ENCODE measurements at regions not wholly inside any gene's neighbourhood (a gene's known extent, or its start where the extent isn't known, plus 50 kb on each side); places are given as distances from the start of the nearest gene placed in this dataset.

DNA sequence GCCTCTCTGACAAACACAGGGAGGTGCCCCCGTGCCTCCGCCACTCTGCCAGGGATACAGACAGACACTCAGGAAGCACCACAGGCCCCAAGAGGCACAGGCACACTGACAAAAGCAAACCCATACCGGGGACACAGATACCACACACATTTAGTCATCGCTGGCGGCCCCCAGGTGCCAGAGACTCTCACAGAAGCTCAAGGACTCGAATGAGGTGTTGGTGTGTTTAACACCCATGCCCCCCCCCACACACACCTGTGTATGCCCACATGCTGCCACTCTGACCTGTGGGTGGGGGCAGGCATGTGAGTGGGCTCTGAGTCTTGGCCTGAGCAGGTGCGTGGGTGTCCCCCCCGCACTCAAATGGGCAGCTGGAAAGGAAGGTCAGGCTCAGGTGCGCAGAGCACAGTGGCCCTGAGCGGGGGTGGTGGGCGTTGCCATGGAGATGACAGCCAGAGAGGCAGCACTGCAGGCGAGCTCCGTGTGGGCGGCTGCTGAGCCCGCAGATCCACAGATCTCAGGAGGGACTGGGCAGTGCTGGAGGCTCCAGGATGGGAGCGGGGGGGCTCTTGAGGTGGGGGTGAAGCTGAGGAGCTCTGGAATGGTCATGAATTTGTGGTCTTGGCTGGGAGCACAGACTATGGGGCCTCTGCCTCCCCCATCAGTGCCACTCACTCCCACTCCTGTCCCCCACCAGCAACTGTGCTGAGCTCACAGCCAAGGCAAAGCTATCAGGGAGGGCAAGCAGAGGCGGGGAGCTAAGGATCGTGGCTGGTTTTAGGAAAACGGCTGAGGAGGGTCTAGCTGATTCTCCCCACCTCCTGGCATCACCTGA, 73.9 kb upstream of the TAF1B start:
- H4K20me1 ChIP-seq (ENCODE audit: insufficient read depth, low read length, poor library complexity, severe bottlenecking), result no peaks in the 10 kb centered on the region
- no peak overlapping the region for H3K4me2 ChIP-seq (ENCODE audit: low read depth, low read length, poor library complexity, severe bottlenecking)
- H3F3A ChIP-seq (ENCODE audit: low read depth), result no peaks in the 10 kb centered on the region
- no peak for TF ChIP-seq EZH2phosphoT487 (IDR thresholded peaks at IDR 0.05; ENCODE audit: borderline replicate concordance)
- TF ChIP-seq, protein P1, sequence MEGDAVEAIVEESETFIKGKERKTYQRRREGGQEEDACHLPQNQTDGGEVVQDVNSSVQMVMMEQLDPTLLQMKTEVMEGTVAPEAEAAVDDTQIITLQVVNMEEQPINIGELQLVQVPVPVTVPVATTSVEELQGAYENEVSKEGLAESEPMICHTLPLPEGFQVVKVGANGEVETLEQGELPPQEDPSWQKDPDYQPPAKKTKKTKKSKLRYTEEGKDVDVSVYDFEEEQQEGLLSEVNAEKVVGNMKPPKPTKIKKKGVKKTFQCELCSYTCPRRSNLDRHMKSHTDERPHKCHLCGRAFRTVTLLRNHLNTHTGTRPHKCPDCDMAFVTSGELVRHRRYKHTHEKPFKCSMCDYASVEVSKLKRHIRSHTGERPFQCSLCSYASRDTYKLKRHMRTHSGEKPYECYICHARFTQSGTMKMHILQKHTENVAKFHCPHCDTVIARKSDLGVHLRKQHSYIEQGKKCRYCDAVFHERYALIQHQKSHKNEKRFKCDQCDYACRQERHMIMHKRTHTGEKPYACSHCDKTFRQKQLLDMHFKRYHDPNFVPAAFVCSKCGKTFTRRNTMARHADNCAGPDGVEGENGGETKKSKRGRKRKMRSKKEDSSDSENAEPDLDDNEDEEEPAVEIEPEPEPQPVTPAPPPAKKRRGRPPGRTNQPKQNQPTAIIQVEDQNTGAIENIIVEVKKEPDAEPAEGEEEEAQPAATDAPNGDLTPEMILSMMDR (conservative IDR thresholded peaks at IDR 0.05; ENCODE audit: low read length), result no peak
- H3K4me3 ChIP-seq (ENCODE audit: low read length, poor library complexity, severe bottlenecking), result no peak overlapping the region
- H3K79me2 ChIP-seq (ENCODE audit: insufficient read depth, low read length), result no peaks in the 10 kb centered on the region
- H3K9me2 ChIP-seq (replicated peaks; ENCODE audit: low read depth, low read length), result no peaks in the 10 kb centered on the region
- no peaks in the 10 kb centered on the region for H3K27me3 ChIP-seq (ENCODE audit: insufficient read depth, low read length, poor library complexity, severe bottlenecking)
- no peak overlapping the region for H2AFZ ChIP-seq (ENCODE audit: low read length)
- peaks cover 7% of the 10 kb centered on the region for H3K4me1 ChIP-seq (ENCODE audit: insufficient read depth, low read length, poor library complexity, severe bottlenecking)
- no peaks in the 10 kb centered on the region for H3K9me3 ChIP-seq (ENCODE audit: insufficient read depth, low read depth, low read length)
- no peak overlapping the region for H3K9ac ChIP-seq (ENCODE audit: low read depth, low read length, poor library complexity, severe bottlenecking)
- no peaks in the 10 kb centered on the region for H3K36me3 ChIP-seq (ENCODE audit: insufficient read depth, low read length)

DNA sequence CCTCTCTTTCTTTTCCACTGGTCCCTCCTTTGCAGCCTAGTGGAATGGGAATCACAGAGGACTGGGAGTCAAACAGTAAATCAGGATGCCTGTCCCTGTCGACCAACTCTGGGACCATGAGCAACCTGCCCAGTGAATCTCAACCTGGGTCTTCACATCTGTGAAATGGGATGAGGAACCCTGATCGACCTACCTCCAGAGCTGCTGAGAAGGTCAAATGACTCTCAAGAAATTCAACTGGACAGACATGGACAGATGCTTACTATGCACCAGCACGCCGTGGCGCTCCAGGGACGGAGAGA, 73.3 kb upstream of the TAF1B start:
- no peaks in the 10 kb centered on the region for H3K36me3 ChIP-seq (ENCODE audit: insufficient read depth, low read length)
- H3K4me2 ChIP-seq (ENCODE audit: low read depth, low read length, poor library complexity, severe bottlenecking), result no peak overlapping the region
- TF ChIP-seq, protein P1 (conservative IDR thresholded peaks at IDR 0.05; ENCODE audit: low read length), result no peak
- TF ChIP-seq EZH2phosphoT487 (IDR thresholded peaks at IDR 0.05; ENCODE audit: borderline replicate concordance), result no peak
- H3K4me1 ChIP-seq (ENCODE audit: insufficient read depth, low read length, poor library complexity, severe bottlenecking), result peaks cover 7% of the 10 kb centered on the region
- no peak overlapping the region for H3K4me3 ChIP-seq (ENCODE audit: low read length, poor library complexity, severe bottlenecking)
- no peaks in the 10 kb centered on the region for H3K27me3 ChIP-seq (ENCODE audit: insufficient read depth, low read length, poor library complexity, severe bottlenecking)
- no peaks in the 10 kb centered on the region for H3F3A ChIP-seq (ENCODE audit: low read depth)
- H3K9me3 ChIP-seq (ENCODE audit: insufficient read depth, low read depth, low read length), result no peaks in the 10 kb centered on the region
- no peak overlapping the region for H2AFZ ChIP-seq (ENCODE audit: low read length)
- H3K79me2 ChIP-seq (ENCODE audit: insufficient read depth, low read length), result no peaks in the 10 kb centered on the region
- H3K9ac ChIP-seq (ENCODE audit: low read depth, low read length, poor library complexity, severe bottlenecking), result no peak overlapping the region
- H4K20me1 ChIP-seq (ENCODE audit: insufficient read depth, low read length, poor library complexity, severe bottlenecking), result no peaks in the 10 kb centered on the region
- H3K9me2 ChIP-seq (replicated peaks; ENCODE audit: low read depth, low read length), result no peaks in the 10 kb centered on the region

DNA sequence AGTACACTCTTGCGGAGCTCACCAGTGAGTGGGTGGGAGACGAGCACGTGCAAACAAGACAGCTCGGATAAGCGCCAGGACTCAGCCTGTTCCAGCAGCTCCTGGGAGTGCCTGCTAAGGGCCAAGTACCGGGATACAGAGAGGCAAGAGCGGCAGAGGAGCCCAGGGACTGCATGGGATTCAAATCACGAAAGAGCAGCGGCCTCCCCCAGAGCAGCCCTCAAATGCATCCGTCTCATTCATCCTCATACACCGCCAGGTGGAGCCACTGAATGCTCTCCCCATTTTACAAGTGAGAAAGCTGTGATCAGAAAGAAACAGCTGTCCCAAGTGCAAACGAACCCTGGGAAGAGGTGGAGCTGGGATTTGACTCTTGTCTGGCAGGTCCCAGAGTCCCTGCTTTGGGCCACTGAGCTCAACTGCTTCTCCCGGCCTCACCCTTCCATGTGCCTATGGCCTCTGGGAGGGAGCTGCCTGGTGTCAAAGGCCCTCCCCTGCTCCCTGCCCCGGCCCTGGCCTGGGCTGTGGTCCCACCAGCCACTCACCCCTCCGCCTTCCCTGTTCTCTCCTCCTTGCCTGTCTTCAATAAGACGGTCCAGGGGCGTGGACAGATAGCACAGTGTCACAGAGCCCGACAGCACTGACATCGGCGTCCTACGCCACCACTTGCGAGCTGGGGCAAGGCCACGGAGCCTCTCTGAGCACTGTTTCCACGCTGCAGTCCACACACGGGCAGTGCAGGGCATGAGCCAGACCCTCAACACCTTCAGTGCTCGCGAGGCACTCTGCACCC, 72.8 kb upstream of the TAF1B start:
- Histone ChIP-seq H3K4me2 (ENCODE audit: low read depth, low read length, poor library complexity, severe bottlenecking) (no peak overlapping the region), H3F3A (ENCODE audit: low read depth) (no peaks in the 10 kb centered on the region), H3K9ac (ENCODE audit: low read depth, low read length, poor library complexity, severe bottlenecking) (no peak overlapping the region), H3K9me3 (ENCODE audit: insufficient read depth, low read depth, low read length) (no peaks in the 10 kb centered on the region), H3K9me2 (replicated peaks; ENCODE audit: low read depth, low read length) (no peaks in the 10 kb centered on the region), H3K4me1 (ENCODE audit: insufficient read depth, low read length, poor library complexity, severe bottlenecking) (peaks cover 7% of the 10 kb centered on the region), H3K36me3 (ENCODE audit: insufficient read depth, low read length) (no peaks in the 10 kb centered on the region), H3K27me3 (ENCODE audit: insufficient read depth, low read length, poor library complexity, severe bottlenecking) (no peaks in the 10 kb centered on the region), H2AFZ (ENCODE audit: low read length) (no peak overlapping the region), H4K20me1 (ENCODE audit: insufficient read depth, low read length, poor library complexity, severe bottlenecking) (no peaks in the 10 kb centered on the region), H3K4me3 (ENCODE audit: low read length, poor library complexity, severe bottlenecking) (no peak overlapping the region), H3K79me2 (ENCODE audit: insufficient read depth, low read length) (no peaks in the 10 kb centered on the region)
- no peak for TF ChIP-seq EZH2phosphoT487 (IDR thresholded peaks at IDR 0.05; ENCODE audit: borderline replicate concordance)
- TF ChIP-seq, protein P1 (conservative IDR thresholded peaks at IDR 0.05; ENCODE audit: low read length), result peak; percentile 74
